ENCODE measurements at regions not wholly inside any gene's neighbourhood (a gene's known extent, or its start where the extent isn't known, plus 50 kb on each side); places are given as distances from the start of the nearest gene placed in this dataset.

DNA sequence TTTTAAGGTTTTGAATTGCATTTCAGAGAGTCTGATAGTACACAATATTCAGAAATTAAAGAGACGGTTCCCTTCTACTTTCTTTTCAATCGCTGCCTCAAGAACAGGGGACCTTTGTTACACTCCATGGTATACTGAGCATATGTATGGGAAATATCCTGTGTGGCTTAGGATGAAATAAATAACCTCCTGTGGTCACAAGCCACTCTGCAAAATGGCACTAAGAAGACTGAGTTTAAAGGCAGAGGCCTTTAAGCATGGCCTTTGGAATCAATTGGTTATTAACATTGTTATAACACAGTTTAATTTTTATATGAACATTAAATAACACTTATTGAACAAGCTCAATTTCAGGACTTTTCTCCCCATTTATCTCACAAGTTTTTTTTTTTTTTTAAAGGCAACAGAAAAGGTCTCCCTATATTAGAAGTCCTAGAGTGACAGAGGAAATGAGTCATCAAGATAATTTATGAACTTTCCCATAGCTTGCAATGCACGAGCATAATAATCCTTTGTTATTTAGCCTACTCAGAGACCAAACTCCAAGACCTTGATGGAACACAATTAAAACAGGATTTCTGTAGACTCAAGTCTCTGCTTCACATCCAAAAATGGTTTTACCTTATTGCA is 341.9 kb downstream of the TMEM167A start:
- TF ChIP-seq MAFK (IDR thresholded peaks at IDR 0.05; ENCODE audit: low read depth, low read length) (no peak), CEBPB (IDR thresholded peaks at IDR 0.05; ENCODE audit: low read depth, low read length) (no peak), POU5F1 (IDR thresholded peaks at IDR 0.05; ENCODE audit: low read depth, low read length) (no peak)
- TF ChIP-seq, protein P1, sequence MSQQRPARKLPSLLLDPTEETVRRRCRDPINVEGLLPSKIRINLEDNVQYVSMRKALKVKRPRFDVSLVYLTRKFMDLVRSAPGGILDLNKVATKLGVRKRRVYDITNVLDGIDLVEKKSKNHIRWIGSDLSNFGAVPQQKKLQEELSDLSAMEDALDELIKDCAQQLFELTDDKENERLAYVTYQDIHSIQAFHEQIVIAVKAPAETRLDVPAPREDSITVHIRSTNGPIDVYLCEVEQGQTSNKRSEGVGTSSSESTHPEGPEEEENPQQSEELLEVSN (IDR thresholded peaks at IDR 0.05), result no peak
- TF ChIP-seq, protein P2, sequence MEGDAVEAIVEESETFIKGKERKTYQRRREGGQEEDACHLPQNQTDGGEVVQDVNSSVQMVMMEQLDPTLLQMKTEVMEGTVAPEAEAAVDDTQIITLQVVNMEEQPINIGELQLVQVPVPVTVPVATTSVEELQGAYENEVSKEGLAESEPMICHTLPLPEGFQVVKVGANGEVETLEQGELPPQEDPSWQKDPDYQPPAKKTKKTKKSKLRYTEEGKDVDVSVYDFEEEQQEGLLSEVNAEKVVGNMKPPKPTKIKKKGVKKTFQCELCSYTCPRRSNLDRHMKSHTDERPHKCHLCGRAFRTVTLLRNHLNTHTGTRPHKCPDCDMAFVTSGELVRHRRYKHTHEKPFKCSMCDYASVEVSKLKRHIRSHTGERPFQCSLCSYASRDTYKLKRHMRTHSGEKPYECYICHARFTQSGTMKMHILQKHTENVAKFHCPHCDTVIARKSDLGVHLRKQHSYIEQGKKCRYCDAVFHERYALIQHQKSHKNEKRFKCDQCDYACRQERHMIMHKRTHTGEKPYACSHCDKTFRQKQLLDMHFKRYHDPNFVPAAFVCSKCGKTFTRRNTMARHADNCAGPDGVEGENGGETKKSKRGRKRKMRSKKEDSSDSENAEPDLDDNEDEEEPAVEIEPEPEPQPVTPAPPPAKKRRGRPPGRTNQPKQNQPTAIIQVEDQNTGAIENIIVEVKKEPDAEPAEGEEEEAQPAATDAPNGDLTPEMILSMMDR (IDR thresholded peaks at IDR 0.05; ENCODE audit: control extremely low read depth in 1 of 3, insufficient read depth in 1 of 3, low read depth in 1 of 3, low read length in 3 of 3), result no peak

Measured in H1 (cell line).